Endothelial cell of umbilical vein (primary cell): ENCODE measurements at regions not wholly inside any gene's neighbourhood (a gene's known extent, or its start where the extent isn't known, plus 50 kb on each side); places are given as distances from the start of the nearest gene placed in this dataset.

ENCODE experiments used
- EZH2 ChIP-seq: IDR thresholded peaks from 2 replicates; pipeline ENCODE4 v1.6.1; 2012; ENCODE audit warnings: borderline replicate concordance, low read depth, mild to moderate bottlenecking, moderate library complexity, low read length, inconsistent platforms; ENCODE audit not compliant: severe bottlenecking
- POLR2A ChIP-seq: IDR thresholded peaks from 2 replicates; pipeline ENCODE4 v1.6.1; 2012; ENCODE audit warnings: low read depth, mild to moderate bottlenecking, control low read depth, low read length
- POLR2AphosphoS5 ChIP-seq: IDR thresholded peaks from 2 replicates; pipeline ENCODE4 v1.6.1; 2012; ENCODE audit warnings: low read depth, mild to moderate bottlenecking, control low read depth, low read length, moderate library complexity; ENCODE audit not compliant: insufficient read depth
- TF ChIP-seq, protein P1 (sequence below), 2 donors: IDR thresholded peaks; 1 replicate in 1 of 2; 2 replicates in 1 of 2; pipeline ENCODE4 v1.5.1; 2011; ENCODE audit warnings: low read length in 2 of 2, mild to moderate bottlenecking in 2 of 2, moderate library complexity in 2 of 2, control low read depth in 1 of 2, inconsistent platforms in 1 of 2, low read depth in 1 of 2; ENCODE audit not compliant: insufficient read depth in 1 of 2; ENCODE audit errors: extremely low read depth in 1 of 2
- TF ChIP-seq, protein P2 (sequence below): IDR thresholded peaks from 2 replicates; pipeline ENCODE4 v1.6.1; 2011; ENCODE audit not compliant: insufficient read depth, insufficient read length

DNA sequence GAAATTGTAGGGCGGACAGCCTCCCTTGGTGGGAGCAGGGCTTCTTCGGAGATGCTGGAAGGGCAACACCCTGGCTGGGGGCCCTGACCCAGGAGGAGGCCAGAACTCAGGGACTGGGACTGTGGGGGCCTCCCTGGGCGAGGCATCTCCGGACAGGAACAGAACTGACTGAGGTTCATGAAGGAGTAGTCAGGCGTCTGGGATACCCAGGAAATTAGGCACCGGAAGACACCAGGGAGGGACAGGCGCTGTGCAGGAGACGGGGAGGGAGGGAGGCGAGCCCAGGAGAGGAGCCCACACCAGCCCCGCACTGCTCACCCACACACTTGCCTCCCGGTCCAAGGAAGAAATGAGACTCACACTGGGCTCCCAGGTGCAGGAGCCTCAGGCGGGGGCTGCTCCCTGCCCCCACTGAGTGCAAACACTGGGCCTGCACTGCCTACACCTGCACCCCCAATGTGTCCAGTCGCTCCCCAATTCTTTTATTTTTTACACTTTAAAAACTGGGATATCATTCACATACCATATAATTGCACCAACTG lies 262.6 kb upstream of the SFSWAP start:
- TF ChIP-seq, protein P1, sequence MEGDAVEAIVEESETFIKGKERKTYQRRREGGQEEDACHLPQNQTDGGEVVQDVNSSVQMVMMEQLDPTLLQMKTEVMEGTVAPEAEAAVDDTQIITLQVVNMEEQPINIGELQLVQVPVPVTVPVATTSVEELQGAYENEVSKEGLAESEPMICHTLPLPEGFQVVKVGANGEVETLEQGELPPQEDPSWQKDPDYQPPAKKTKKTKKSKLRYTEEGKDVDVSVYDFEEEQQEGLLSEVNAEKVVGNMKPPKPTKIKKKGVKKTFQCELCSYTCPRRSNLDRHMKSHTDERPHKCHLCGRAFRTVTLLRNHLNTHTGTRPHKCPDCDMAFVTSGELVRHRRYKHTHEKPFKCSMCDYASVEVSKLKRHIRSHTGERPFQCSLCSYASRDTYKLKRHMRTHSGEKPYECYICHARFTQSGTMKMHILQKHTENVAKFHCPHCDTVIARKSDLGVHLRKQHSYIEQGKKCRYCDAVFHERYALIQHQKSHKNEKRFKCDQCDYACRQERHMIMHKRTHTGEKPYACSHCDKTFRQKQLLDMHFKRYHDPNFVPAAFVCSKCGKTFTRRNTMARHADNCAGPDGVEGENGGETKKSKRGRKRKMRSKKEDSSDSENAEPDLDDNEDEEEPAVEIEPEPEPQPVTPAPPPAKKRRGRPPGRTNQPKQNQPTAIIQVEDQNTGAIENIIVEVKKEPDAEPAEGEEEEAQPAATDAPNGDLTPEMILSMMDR (IDR thresholded peaks at IDR 0.05; ENCODE audit: extremely low read depth in 1 of 2, insufficient read depth in 1 of 2, low read depth in 1 of 2, low read length in 2 of 2): no peak
- TF ChIP-seq POLR2A (no peak), EZH2 (no peak), POLR2AphosphoS5 (no peak)
- TF ChIP-seq, protein P2, sequence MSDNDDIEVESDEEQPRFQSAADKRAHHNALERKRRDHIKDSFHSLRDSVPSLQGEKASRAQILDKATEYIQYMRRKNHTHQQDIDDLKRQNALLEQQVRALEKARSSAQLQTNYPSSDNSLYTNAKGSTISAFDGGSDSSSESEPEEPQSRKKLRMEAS: no peak
